HEK293 (cell line): ENCODE measurements at regions not wholly inside any gene's neighbourhood (a gene's known extent, or its start where the extent isn't known, plus 50 kb on each side); places are given as distances from the start of the nearest gene placed in this dataset.

Experiments used
- CTCF ChIP-seq: fragments of 450-650 bp; formaldehyde crosslinking; IDR thresholded peaks from 2 replicates; pipeline ENCODE4 v1.5.1; 2016; ENCODE audit warnings: missing biosample characterization, missing genetic modification characterization
- YY1 ChIP-seq: fragments of 450-650 bp; formaldehyde crosslinking; IDR thresholded peaks from 2 replicates; pipeline ENCODE4 v1.5.1; 2018; ENCODE audit warnings: missing biosample characterization, missing genetic modification characterization
- ZNF138 ChIP-seq: fragments of 450-650 bp; formaldehyde crosslinking; IDR thresholded peaks from 2 replicates; pipeline ENCODE4 v1.5.1; 2016; ENCODE audit warnings: missing biosample characterization, missing genetic modification characterization, borderline replicate concordance
- ZNF404 ChIP-seq: fragments of 450-650 bp; formaldehyde crosslinking; IDR thresholded peaks from 2 replicates; pipeline ENCODE4 v1.5.1; 2017; ENCODE audit warnings: missing biosample characterization, missing genetic modification characterization
- ZNF416 ChIP-seq: fragments of 450-650 bp; formaldehyde crosslinking; IDR thresholded peaks from 2 replicates; pipeline ENCODE4 v1.5.1; 2016; ENCODE audit warnings: missing biosample characterization, missing genetic modification characterization
- ZNF521 ChIP-seq: fragments of 450-650 bp; formaldehyde crosslinking; IDR thresholded peaks from 2 replicates; pipeline ENCODE4 v1.5.1; 2017; ENCODE audit warnings: missing biosample characterization, mild to moderate bottlenecking, missing genetic modification characterization
- TF ChIP-seq, protein P1 (sequence below): sonication (generic); formaldehyde crosslinking; IDR thresholded peaks from 2 replicates; pipeline ENCODE4 v1.8.1; 2022; ENCODE audit warnings: mild to moderate bottlenecking, moderate library complexity, missing genetic modification reagents

- TF ChIP-seq CTCF (tag by site-specific recombination), result no peak
- TF ChIP-seq ZNF521 (tag by site-specific recombination), result no peak
- TF ChIP-seq ZNF138 (tag by site-specific recombination), result no peak
- no peak for TF ChIP-seq ZNF416
- TF ChIP-seq YY1 (tag by site-specific recombination), result no peak
- TF ChIP-seq ZNF404, result no peak
- TF ChIP-seq, protein P1, sequence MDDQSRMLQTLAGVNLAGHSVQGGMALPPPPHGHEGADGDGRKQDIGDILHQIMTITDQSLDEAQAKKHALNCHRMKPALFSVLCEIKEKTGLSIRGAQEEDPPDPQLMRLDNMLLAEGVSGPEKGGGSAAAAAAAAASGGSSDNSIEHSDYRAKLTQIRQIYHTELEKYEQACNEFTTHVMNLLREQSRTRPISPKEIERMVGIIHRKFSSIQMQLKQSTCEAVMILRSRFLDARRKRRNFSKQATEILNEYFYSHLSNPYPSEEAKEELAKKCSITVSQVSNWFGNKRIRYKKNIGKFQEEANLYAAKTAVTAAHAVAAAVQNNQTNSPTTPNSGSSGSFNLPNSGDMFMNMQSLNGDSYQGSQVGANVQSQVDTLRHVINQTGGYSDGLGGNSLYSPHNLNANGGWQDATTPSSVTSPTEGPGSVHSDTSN (CRISPR knock-in tag), result no peak
These were observed 317.9 kb downstream of the MAP2K6 start for GRCh38 chr17:69732272-69732918.
